Kidney (tissue), 13 donors: ENCODE measurements at regions not wholly inside any gene's neighbourhood (a gene's known extent, or its start where the extent isn't known, plus 50 kb on each side); places are given as distances from the start of the nearest gene placed in this dataset.

Source experiments
- DNase-seq, 5 donors: peaks; one replicate each; pipeline ENCODE4 v3.0.0-alpha.2; 2013 to 2020
- FAIRE-seq: peaks from 2 replicates; lab custom pipeline; 2012; peaks lifted over from hg19 to GRCh38; lab: Jason Lieb, UNC
- H3K27ac ChIP-seq, 2 donors: one replicate each; pipeline ENCODE4 v1.7.0; 2013; ENCODE audit warnings: low read depth in 2 of 2, low read length in 2 of 2, inconsistent platforms in 1 of 2
- H3K27me3 ChIP-seq: one replicate; pipeline ENCODE4 v1.7.1; 2013; ENCODE audit warnings: low read length, inconsistent platforms; ENCODE audit not compliant: control insufficient read depth, insufficient read depth
- H3K36me3 ChIP-seq, 3 donors: one replicate each; pipeline versions ENCODE4 v1.7.0 to v1.7.1; 2013; ENCODE audit warnings: low read length in 3 of 3, control low read depth in 1 of 3, inconsistent platforms in 1 of 3; ENCODE audit not compliant: insufficient read depth in 3 of 3, control insufficient read depth in 2 of 3
- H3K4me1 ChIP-seq, 3 donors: one replicate each; pipeline versions ENCODE4 v1.7.0 to v1.7.1; 2013; ENCODE audit warnings: low read length in 3 of 3, inconsistent platforms in 1 of 3, low read depth in 1 of 3; ENCODE audit not compliant: control insufficient read depth in 2 of 3, insufficient read depth in 2 of 3
- H3K4me3 ChIP-seq, 3 donors: one replicate each; pipeline versions ENCODE4 v1.7.0 to v1.8.1; 2013; ENCODE audit warnings: low read length in 3 of 3, control low read depth in 1 of 3, inconsistent platforms in 1 of 3
- H3K9ac ChIP-seq, 3 donors: one replicate each; pipeline versions ENCODE4 v1.7.0 to v1.7.1; 2013; ENCODE audit warnings: low read length in 3 of 3, control low read depth in 1 of 3, inconsistent platforms in 1 of 3
- H3K9me3 ChIP-seq, 3 donors: one replicate each; pipeline versions ENCODE4 v1.7.0 to v1.7.1; 2013; ENCODE audit warnings: low read length in 3 of 3, control low read depth in 1 of 3, inconsistent platforms in 1 of 3; ENCODE audit not compliant: control insufficient read depth in 2 of 3, insufficient read depth in 1 of 3
- CTCF ChIP-seq: IDR thresholded peaks from 3 replicates; pipeline ENCODE4 v1.5.1; 2012; ENCODE audit warnings: mild to moderate bottlenecking, moderate library complexity, borderline replicate concordance; ENCODE audit not compliant: insufficient read depth; ENCODE audit errors: extremely low read depth
- intact Hi-C: fragments of 100-400 bp; cut with DNase I; formaldehyde crosslinking; loops from one replicate; pipeline ENCODE4 v1.11.1; 2022
- donor health status: control.
- donor health status: control.
- donor health status: control.
- donor health status: control.
- donor health status: control.
- donor health status: DM: yes; HTN: yes; CAD: no.
- donor health status: Normal renal cell carcinoma (clear cell type).

GRCh38 chr6:69589626-69590025 is 207.2 kb downstream of the LMBRD1 start:
- Histone ChIP-seq H3K27ac (no peak overlapping the region), H3K9ac (no peak overlapping the region), H3K9me3 (no peaks in the 10 kb centered on the region), H3K4me1 (no peaks in the 10 kb centered on the region), H3K4me3 (no peak overlapping the region), H3K27me3 (no peaks in the 10 kb centered on the region), H3K36me3 (no peaks in the 10 kb centered on the region)
- intact Hi-C loops, result no loop called here
- DNase-seq (no peak), FAIRE-seq (no peak)
- TF ChIP-seq CTCF, result no peak

- DNase-seq (peak in 1 of 5 donors; percentile 31), FAIRE-seq (no peak)
- H3K9me3 ChIP-seq, result no peaks in the 10 kb centered on the region
- TF ChIP-seq CTCF, result no peak
- intact Hi-C loops, result no loop called here
- H3K9ac ChIP-seq, result no peak overlapping the region
- H3K4me1 ChIP-seq, result no peaks in the 10 kb centered on the region
- no peaks in the 10 kb centered on the region for H3K36me3 ChIP-seq
- no peaks in the 10 kb centered on the region for H3K27me3 ChIP-seq
- no peak overlapping the region for H3K4me3 ChIP-seq
- H3K27ac ChIP-seq, result no peak overlapping the region
These were observed 211.7 kb downstream of the LMBRD1 start for GRCh38 chr6:69584913-69585729.

GRCh38 chr6:69584536-69584912 is 212.3 kb downstream of the LMBRD1 start:
- no peak overlapping the region for H3K9ac ChIP-seq
- no peak for FAIRE-seq
- intact Hi-C loops, result no loop called here

More at GRCh38 chr6:69584536-69584912, 212.3 kb downstream of the LMBRD1 start:
- no peak for TF ChIP-seq CTCF
- no peak overlapping the region for H3K4me3 ChIP-seq
- no peaks in the 10 kb centered on the region for H3K9me3 ChIP-seq
- no peak for DNase-seq
- no peaks in the 10 kb centered on the region for H3K36me3 ChIP-seq
- H3K27ac ChIP-seq, result no peak overlapping the region
- no peaks in the 10 kb centered on the region for H3K27me3 ChIP-seq
- no peaks in the 10 kb centered on the region for H3K4me1 ChIP-seq
